WTC11 (cell line): ENCODE measurements at regions not wholly inside any gene's neighbourhood (a gene's known extent, or its start where the extent isn't known, plus 50 kb on each side); places are given as distances from the start of the nearest gene placed in this dataset.

ENCODE experiments used
- ATAC-seq: fragments of 200-7000 bp; cut with Tn5 transposase; 2 replicates; pipeline ENCODE4 v1.10.0; 2021; ENCODE audit warnings: mild to moderate bottlenecking, moderate library complexity
- CTCF ChIA-PET: fragments of 300-600 bp; sonication (Branson Sonifier 250); formaldehyde crosslinking; loops from one replicate; lab custom pipeline; 2021; ENCODE audit warnings: antibody characterized with exemption; lab: Charles Lee
- POLR2A ChIA-PET: fragments of 350-600 bp; sonication (Branson Sonifier 250); formaldehyde crosslinking; loops from one replicate; lab custom pipeline; 2021; ENCODE audit warnings: antibody characterized with exemption; lab: Charles Lee
- DNase-seq: peaks from one replicate; pipeline ENCODE4 v3.0.0; 2021; ENCODE audit warnings: low spot score
- H3K27ac Mint-ChIP-seq: 2 replicates; pipeline ENCODE4 v1.8.0; 2021; ENCODE audit warnings: mixed read lengths
- H3K27me3 Mint-ChIP-seq: 2 replicates; pipeline ENCODE4 v1.8.0; 2021; ENCODE audit warnings: low read depth, mild to moderate bottlenecking, moderate library complexity, mixed read lengths
- H3K36me3 Mint-ChIP-seq: 2 replicates; pipeline ENCODE4 v1.8.0; 2021; ENCODE audit warnings: mixed read lengths
- H3K4me1 Mint-ChIP-seq: 2 replicates; pipeline ENCODE4 v1.8.0; 2022; ENCODE audit warnings: mixed read lengths
- H3K4me3 Mint-ChIP-seq: 2 replicates; pipeline ENCODE4 v1.8.0; 2021; ENCODE audit warnings: mild to moderate bottlenecking, moderate library complexity, mixed read lengths
- H3K9me3 Mint-ChIP-seq: 2 replicates; pipeline ENCODE4 v1.8.0; 2021; ENCODE audit warnings: mixed read lengths
- AR ChIP-seq: fragments of 250-450 bp; sonication (Bioruptor Pico); IDR thresholded peaks from 2 replicates; pipeline ENCODE4 v1.9.0; 2021; ENCODE audit warnings: mild to moderate bottlenecking
- ATF1 ChIP-seq: sonication (generic); formaldehyde crosslinking; IDR thresholded peaks from 2 replicates; pipeline ENCODE4 v1.8.1; 2023; ENCODE audit warnings: mild to moderate bottlenecking, moderate library complexity, missing genetic modification reagents
- EMX1 ChIP-seq: fragments of 250-450 bp; sonication (Bioruptor Pico); IDR thresholded peaks from 2 replicates; pipeline ENCODE4 v1.8.0; 2021; ENCODE audit warnings: mild to moderate bottlenecking
- ERG ChIP-seq: fragments of 250-450 bp; sonication (Bioruptor Pico); IDR thresholded peaks from 2 replicates; pipeline ENCODE4 v1.8.0; 2021; ENCODE audit warnings: mild to moderate bottlenecking
- FOXP4 ChIP-seq: sonication (generic); formaldehyde crosslinking; IDR thresholded peaks from 2 replicates; pipeline ENCODE4 v1.8.0; 2022; ENCODE audit warnings: mild to moderate bottlenecking, missing genetic modification reagents
- GRHL2 ChIP-seq: fragments of 250-450 bp; sonication (Bioruptor Pico); IDR thresholded peaks from 2 replicates; pipeline ENCODE4 v1.8.0; 2022; ENCODE audit warnings: mild to moderate bottlenecking, moderate library complexity; ENCODE audit not compliant: insufficient replicate concordance, severe bottlenecking
- IRF2 ChIP-seq: sonication (generic); formaldehyde crosslinking; IDR thresholded peaks from 2 replicates; pipeline ENCODE4 v1.8.0; 2022; ENCODE audit warnings: low read depth, missing genetic modification reagents, borderline replicate concordance
- JUN ChIP-seq: sonication (generic); formaldehyde crosslinking; IDR thresholded peaks from 2 replicates; pipeline ENCODE4 v1.8.0; 2023; ENCODE audit warnings: mild to moderate bottlenecking, missing genetic modification reagents
- MLX ChIP-seq: sonication (generic); formaldehyde crosslinking; IDR thresholded peaks from 2 replicates; pipeline ENCODE4 v1.8.1; 2023; ENCODE audit warnings: mild to moderate bottlenecking, missing genetic modification reagents, moderate library complexity
- NR1H2 ChIP-seq: sonication (generic); formaldehyde crosslinking; IDR thresholded peaks from 2 replicates; pipeline ENCODE4 v1.9.0; 2021; ENCODE audit warnings: mild to moderate bottlenecking, moderate library complexity, missing genetic modification reagents
- NR3C1 ChIP-seq: sonication (generic); formaldehyde crosslinking; conservative IDR thresholded peaks from 2 replicates; pipeline ENCODE4 v1.8.1; 2023; ENCODE audit warnings: low read depth, mild to moderate bottlenecking, missing genetic modification reagents
- PRRX2 ChIP-seq: fragments of 250-450 bp; sonication (Bioruptor Pico); IDR thresholded peaks from 2 replicates; pipeline ENCODE4 v1.8.0; 2021; ENCODE audit warnings: mild to moderate bottlenecking
- STAT6 ChIP-seq: sonication (generic); formaldehyde crosslinking; conservative IDR thresholded peaks from 2 replicates; pipeline ENCODE4 v1.8.1; 2023; ENCODE audit warnings: mild to moderate bottlenecking, low read depth, missing genetic modification reagents, moderate library complexity
- TEAD4 ChIP-seq: sonication (generic); formaldehyde crosslinking; IDR thresholded peaks from 2 replicates; pipeline ENCODE4 v1.8.0; 2022; ENCODE audit warnings: mild to moderate bottlenecking, missing genetic modification reagents
- ZNF219 ChIP-seq: sonication (generic); formaldehyde crosslinking; IDR thresholded peaks from 2 replicates; pipeline ENCODE4 v1.8.0; 2023; ENCODE audit warnings: missing genetic modification reagents, mild to moderate bottlenecking, borderline replicate concordance
- ZNF232 ChIP-seq: sonication (generic); formaldehyde crosslinking; IDR thresholded peaks from 2 replicates; pipeline ENCODE4 v1.8.0; 2022; ENCODE audit warnings: mild to moderate bottlenecking, missing genetic modification reagents
- ZNF396 ChIP-seq: fragments of 250-450 bp; sonication (Bioruptor Pico); IDR thresholded peaks from 2 replicates; pipeline ENCODE4 v1.8.0; 2021; ENCODE audit warnings: mild to moderate bottlenecking, moderate library complexity, borderline replicate concordance
- ZNF416 ChIP-seq: fragments of 250-450 bp; sonication (Bioruptor Pico); IDR thresholded peaks from 2 replicates; pipeline ENCODE4 v1.9.0; 2021; ENCODE audit warnings: mild to moderate bottlenecking, inconsistent platforms
- ZNF423 ChIP-seq: fragments of 250-450 bp; sonication (Bioruptor Pico); IDR thresholded peaks from 2 replicates; pipeline ENCODE4 v2.1.2; 2022; ENCODE audit warnings: mild to moderate bottlenecking, moderate library complexity
- ZNF425 ChIP-seq: fragments of 250-450 bp; sonication (Bioruptor Pico); conservative IDR thresholded peaks from 2 replicates; pipeline ENCODE4 v1.9.0; 2021; ENCODE audit warnings: mild to moderate bottlenecking
- ZNF512 ChIP-seq: sonication (generic); formaldehyde crosslinking; IDR thresholded peaks from 2 replicates; pipeline ENCODE4 v1.8.1; 2022; ENCODE audit warnings: missing genetic modification reagents, borderline replicate concordance

GRCh38 chr2:18380321-18380720 is 180.1 kb downstream of the RDH14 start:
- CTCF ChIA-PET, result interaction anchor here (0.5 to 2.2 kb wide), 4 partner anchors 200 to 528 kb away, joined by 3 to 5 read pairs (median 4); no protein-coding TSS in a partner anchor
- no peaks in the 10 kb centered on the region for H3K4me1 Mint-ChIP-seq
- POLR2A ChIA-PET, result no interaction called here
- no peak for ATAC-seq
- no peaks in the 10 kb centered on the region for H3K36me3 Mint-ChIP-seq
- no peak overlapping the region for H3K4me3 Mint-ChIP-seq
- no peak overlapping the region for H3K27ac Mint-ChIP-seq
- TF ChIP-seq STAT6 (no peak), MLX (CRISPR knock-in tag) (no peak), GRHL2 (CRISPR knock-in tag) (no peak), AR (CRISPR knock-in tag) (no peak), ZNF425 (CRISPR knock-in tag) (no peak)
- TF ChIP-seq, all 79 proteins: peak for 0
- DNase-seq, result no peak
- H3K9me3 Mint-ChIP-seq, result no peaks in the 10 kb centered on the region
- H3K27me3 Mint-ChIP-seq, result no peaks in the 10 kb centered on the region

- CTCF ChIA-PET, result interaction anchor here (0.5 to 2.2 kb wide), 4 partner anchors 200 to 528 kb away, joined by 3 to 5 read pairs (median 4); no protein-coding TSS in a partner anchor
- no peaks in the 10 kb centered on the region for H3K4me1 Mint-ChIP-seq
- no peak overlapping the region for H3K4me3 Mint-ChIP-seq
- ATAC-seq (no peak), DNase-seq (no peak)
- no peaks in the 10 kb centered on the region for H3K27me3 Mint-ChIP-seq
- H3K27ac Mint-ChIP-seq, result no peak overlapping the region
- no peaks in the 10 kb centered on the region for H3K9me3 Mint-ChIP-seq
- POLR2A ChIA-PET, result no interaction called here
- H3K36me3 Mint-ChIP-seq, result no peaks in the 10 kb centered on the region
- no peak for TF ChIP-seq ZNF232 (CRISPR knock-in tag)
- TF ChIP-seq ATF1 (CRISPR knock-in tag), result no peak
- no peak for TF ChIP-seq EMX1 (CRISPR knock-in tag)
- TF ChIP-seq ZNF512 (CRISPR knock-in tag), result no peak
- no peak for TF ChIP-seq FOXP4 (CRISPR knock-in tag)
- no peak for TF ChIP-seq PRRX2
- TF ChIP-seq ZNF423 (CRISPR knock-in tag), result no peak
- no peak for TF ChIP-seq IRF2 (CRISPR knock-in tag)
- TF ChIP-seq NR1H2, result no peak
- no peak for TF ChIP-seq ZNF219 (CRISPR knock-in tag)
- TF ChIP-seq ZNF416 (CRISPR knock-in tag), result no peak
- TF ChIP-seq ERG (CRISPR knock-in tag), result no peak
- TF ChIP-seq ZNF396 (CRISPR knock-in tag), result no peak
- no peak for TF ChIP-seq TEAD4 (CRISPR knock-in tag)
- TF ChIP-seq JUN (CRISPR knock-in tag), result no peak
- TF ChIP-seq NR3C1, result no peak
Observed at GRCh38 chr2:18379870-18380269, 180.6 kb downstream of the RDH14 start.
